Neural crest cell (in vitro differentiated cells): ENCODE measurements at regions not wholly inside any gene's neighbourhood (a gene's known extent, or its start where the extent isn't known, plus 50 kb on each side); places are given as distances from the start of the nearest gene placed in this dataset.

Source experiments
- DNase-seq: peaks from one replicate; pipeline ENCODE4 v3.0.0; 2021; ENCODE audit warnings: low read depth, mixed read lengths, low spot score
- H3K27ac Mint-ChIP-seq: one replicate; pipeline ENCODE4 v1.8.0; 2021; ENCODE audit warnings: mild to moderate bottlenecking, mixed read lengths; ENCODE audit not compliant: unreplicated experiment
- H3K27me3 Mint-ChIP-seq: 2 replicates; pipeline ENCODE4 v1.8.0; 2021; ENCODE audit warnings: low read depth, mild to moderate bottlenecking, mixed read lengths
- H3K36me3 Mint-ChIP-seq: 2 replicates; pipeline ENCODE4 v1.8.0; 2021; ENCODE audit warnings: low read depth, mild to moderate bottlenecking, mixed read lengths
- H3K4me1 Mint-ChIP-seq: 2 replicates; pipeline ENCODE4 v1.8.0; 2021; ENCODE audit warnings: mixed read lengths
- H3K4me3 Mint-ChIP-seq: one replicate; pipeline ENCODE4 v1.8.0; 2021; ENCODE audit warnings: mild to moderate bottlenecking, mixed read lengths
- H3K9me3 Mint-ChIP-seq: 2 replicates; pipeline ENCODE4 v1.8.0; 2021; ENCODE audit warnings: mixed read lengths
- TF ChIP-seq, protein P1 (sequence below): fragments of 200-600 bp; sonication (generic); conservative IDR thresholded peaks from 2 replicates; pipeline ENCODE4 v1.5.0; 2021; ENCODE audit warnings: antibody characterized with exemption, mild to moderate bottlenecking

DNA sequence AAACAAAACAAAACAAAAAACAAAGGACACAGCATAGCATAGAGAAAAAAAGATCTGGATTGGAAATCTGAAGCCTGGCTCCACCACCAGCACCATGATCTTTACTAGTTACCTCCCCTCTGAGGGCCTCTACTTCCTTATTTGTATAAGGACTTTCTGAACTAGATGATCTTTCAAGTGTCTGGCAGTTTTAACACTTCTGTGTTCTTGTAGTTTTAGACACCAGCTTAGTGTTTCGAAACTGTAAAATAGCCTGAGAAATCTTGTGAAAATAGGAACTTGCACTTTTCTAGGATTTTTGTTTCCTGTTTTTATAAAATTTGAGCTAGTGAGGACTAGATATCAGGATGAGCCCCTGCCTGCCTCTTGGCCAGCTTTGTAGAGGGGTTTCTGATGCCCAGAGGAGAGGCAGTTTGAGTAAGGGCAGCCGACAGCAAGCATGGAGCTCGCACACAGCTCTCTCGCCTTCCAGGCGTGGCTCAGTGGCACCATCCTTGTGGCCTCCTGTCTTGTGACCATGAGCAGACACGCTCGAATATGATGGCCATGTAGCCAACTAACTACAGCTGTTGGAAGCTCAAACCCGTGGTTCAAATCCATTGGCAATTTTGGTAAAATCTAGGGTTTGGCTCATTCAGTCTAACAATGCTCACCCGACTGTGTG is 319.0 kb downstream of the KCNRG start:
- no peak overlapping the region for H3K27ac Mint-ChIP-seq
- H3K36me3 Mint-ChIP-seq, result no peaks in the 10 kb centered on the region
- no peak overlapping the region for H3K4me3 Mint-ChIP-seq
- no peaks in the 10 kb centered on the region for H3K9me3 Mint-ChIP-seq
- DNase-seq, result no peak
- H3K27me3 Mint-ChIP-seq, result no peaks in the 10 kb centered on the region
- TF ChIP-seq, protein P1, sequence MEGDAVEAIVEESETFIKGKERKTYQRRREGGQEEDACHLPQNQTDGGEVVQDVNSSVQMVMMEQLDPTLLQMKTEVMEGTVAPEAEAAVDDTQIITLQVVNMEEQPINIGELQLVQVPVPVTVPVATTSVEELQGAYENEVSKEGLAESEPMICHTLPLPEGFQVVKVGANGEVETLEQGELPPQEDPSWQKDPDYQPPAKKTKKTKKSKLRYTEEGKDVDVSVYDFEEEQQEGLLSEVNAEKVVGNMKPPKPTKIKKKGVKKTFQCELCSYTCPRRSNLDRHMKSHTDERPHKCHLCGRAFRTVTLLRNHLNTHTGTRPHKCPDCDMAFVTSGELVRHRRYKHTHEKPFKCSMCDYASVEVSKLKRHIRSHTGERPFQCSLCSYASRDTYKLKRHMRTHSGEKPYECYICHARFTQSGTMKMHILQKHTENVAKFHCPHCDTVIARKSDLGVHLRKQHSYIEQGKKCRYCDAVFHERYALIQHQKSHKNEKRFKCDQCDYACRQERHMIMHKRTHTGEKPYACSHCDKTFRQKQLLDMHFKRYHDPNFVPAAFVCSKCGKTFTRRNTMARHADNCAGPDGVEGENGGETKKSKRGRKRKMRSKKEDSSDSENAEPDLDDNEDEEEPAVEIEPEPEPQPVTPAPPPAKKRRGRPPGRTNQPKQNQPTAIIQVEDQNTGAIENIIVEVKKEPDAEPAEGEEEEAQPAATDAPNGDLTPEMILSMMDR, result no peak
- H3K4me1 Mint-ChIP-seq, result peaks cover 16% of the 10 kb centered on the region

DNA sequence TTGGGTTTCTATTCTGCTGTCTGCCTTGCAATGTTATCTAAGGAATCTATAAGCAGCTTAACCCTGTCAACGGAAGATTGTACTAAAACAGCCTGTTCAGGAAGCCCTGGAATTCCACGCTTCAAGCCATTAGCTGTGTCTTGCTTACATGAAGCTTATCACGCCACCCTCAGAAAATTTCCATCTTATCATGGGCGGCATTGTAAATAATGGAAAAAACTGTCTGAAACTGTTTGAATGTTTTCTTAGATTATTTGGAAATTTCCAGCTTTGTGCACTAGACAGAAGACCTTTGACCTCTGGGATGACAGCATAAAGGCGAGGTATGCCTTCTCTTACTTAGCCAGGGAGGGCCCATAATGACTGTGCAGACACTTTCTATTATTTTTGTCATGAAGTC is 319.7 kb downstream of the KCNRG start:
- DNase-seq, result no peak
- Mint-ChIP-seq H3K36me3 (no peaks in the 10 kb centered on the region), H3K9me3 (no peaks in the 10 kb centered on the region), H3K27ac (no peak overlapping the region), H3K4me1 (peaks cover 18% of the 10 kb centered on the region), H3K27me3 (no peaks in the 10 kb centered on the region), H3K4me3 (no peak overlapping the region)
- TF ChIP-seq, protein P1, result no peak

DNA sequence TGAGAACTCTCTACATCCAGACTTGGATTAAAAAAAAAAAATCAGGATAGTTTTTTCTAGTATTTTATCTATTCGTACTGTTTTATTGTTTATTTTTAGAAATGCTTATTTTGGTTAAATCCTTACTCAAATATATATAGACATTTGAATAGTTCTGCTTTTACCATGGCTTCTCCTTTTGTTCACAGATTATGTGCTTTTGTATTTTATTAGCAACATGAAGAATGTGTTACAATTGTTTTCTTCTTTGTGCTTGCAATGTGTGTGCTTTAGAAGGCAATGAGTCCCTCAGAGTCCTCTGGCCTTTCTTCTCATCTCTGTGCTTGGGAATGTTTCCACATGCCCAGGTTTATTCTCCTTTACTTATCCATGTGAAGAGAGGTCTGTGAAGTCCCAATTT is 324.0 kb downstream of the KCNRG start:
- Mint-ChIP-seq H3K9me3 (peaks cover 6% of the 10 kb centered on the region), H3K4me3 (no peak overlapping the region), H3K27ac (no peak overlapping the region), H3K4me1 (peaks cover 36% of the 10 kb centered on the region), H3K27me3 (no peaks in the 10 kb centered on the region), H3K36me3 (peaks cover 4% of the 10 kb centered on the region)
- TF ChIP-seq, protein P1, result no peak
- DNase-seq, result no peak

DNA sequence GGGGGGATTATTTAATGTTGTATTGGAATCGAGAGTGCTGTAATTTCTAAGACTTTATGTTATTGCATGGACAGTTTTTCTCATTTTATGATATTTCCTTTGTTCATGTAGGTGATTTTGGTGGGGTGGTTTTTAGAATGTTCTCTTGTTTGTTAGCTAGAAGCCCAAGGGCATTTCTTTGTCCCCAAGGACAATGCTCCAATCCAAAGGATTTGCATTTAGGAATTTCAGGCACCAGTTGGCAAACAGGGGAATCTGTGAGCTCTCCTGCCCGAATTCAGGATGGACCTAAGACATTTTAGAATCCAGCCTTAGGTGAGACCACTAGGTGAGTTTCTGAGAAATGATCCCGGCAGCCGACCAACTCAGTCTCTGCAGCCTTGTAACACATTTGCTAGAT is 324.9 kb downstream of the KCNRG start:
- Mint-ChIP-seq H3K36me3 (peaks cover 4% of the 10 kb centered on the region), H3K4me1 (peaks cover 30% of the 10 kb centered on the region), H3K27me3 (no peaks in the 10 kb centered on the region), H3K9me3 (peaks cover 6% of the 10 kb centered on the region), H3K4me3 (no peak overlapping the region), H3K27ac (no peak overlapping the region)
- DNase-seq, result no peak
- TF ChIP-seq, protein P1, result no peak

DNA sequence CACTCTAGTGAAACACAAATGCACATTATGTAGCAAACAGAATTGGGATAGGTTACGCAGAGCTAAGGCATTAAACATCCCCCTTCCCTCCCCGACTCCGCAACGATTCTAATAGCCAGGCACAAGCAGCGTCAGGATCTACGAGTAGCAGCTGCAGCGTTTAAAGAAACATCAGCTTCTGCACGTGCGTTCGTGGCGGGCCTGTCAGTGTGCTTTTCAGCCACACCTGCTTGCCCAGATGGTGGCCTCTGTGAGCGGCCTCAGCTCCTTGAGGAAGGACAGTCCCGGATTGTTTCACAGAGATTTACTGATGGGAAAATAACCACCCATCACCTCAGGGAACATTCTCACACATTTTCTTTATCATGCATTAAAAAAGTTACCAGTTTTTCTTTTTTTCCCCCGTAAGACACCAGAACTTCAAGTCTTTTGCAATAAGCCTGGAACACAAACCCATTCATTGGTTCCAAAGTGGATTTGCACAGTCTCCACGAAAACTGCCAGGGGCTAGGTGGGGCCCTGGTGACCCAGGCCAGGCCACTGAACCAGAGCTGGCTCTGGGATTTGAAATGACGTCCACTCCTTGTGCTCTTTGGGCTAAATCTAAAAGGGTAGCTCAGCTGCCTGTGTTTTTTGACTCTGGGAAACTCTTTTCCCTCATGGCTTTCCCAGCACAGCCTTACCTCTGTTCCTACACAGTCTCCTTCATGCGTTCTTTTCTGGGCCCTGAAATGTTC is 325.5 kb downstream of the KCNRG start:
- no peak for DNase-seq
- H3K4me1 Mint-ChIP-seq, result peaks cover 29% of the 10 kb centered on the region
- H3K27me3 Mint-ChIP-seq, result no peaks in the 10 kb centered on the region
- peaks cover 6% of the 10 kb centered on the region for H3K9me3 Mint-ChIP-seq
- peak overlapping the region; percentile 88 for H3K27ac Mint-ChIP-seq
- TF ChIP-seq, protein P1, result no peak
- peaks cover 4% of the 10 kb centered on the region for H3K36me3 Mint-ChIP-seq
- no peak overlapping the region for H3K4me3 Mint-ChIP-seq
